ENCODE measurements at regions not wholly inside any gene's neighbourhood (a gene's known extent, or its start where the extent isn't known, plus 50 kb on each side); places are given as distances from the start of the nearest gene placed in this dataset.

GRCh38 chr6:163984124-163984936 is 569.8 kb downstream of the QKI start:
- no peaks in the 10 kb centered on the region for H3F3A ChIP-seq (ENCODE audit: low read depth)
- H3K9ac ChIP-seq (ENCODE audit: low read depth, low read length, poor library complexity, severe bottlenecking): no peak overlapping the region
- no peak overlapping the region for H2AFZ ChIP-seq (ENCODE audit: low read length)
- no peaks in the 10 kb centered on the region for H4K20me1 ChIP-seq (ENCODE audit: insufficient read depth, low read length, poor library complexity, severe bottlenecking)
- H3K9me3 ChIP-seq (ENCODE audit: insufficient read depth, low read depth, low read length): peaks cover 3% of the 10 kb centered on the region; the same call in 1 of the 2 replicates
- no peaks in the 10 kb centered on the region for H3K9me2 ChIP-seq (replicated peaks; ENCODE audit: low read depth, low read length)
- no peaks in the 10 kb centered on the region for H3K27me3 ChIP-seq (ENCODE audit: insufficient read depth, low read length, poor library complexity, severe bottlenecking)
- H3K4me3 ChIP-seq (ENCODE audit: low read length, poor library complexity, severe bottlenecking): no peak overlapping the region
- H3K4me2 ChIP-seq (ENCODE audit: low read depth, low read length, poor library complexity, severe bottlenecking): no peak overlapping the region
- no peaks in the 10 kb centered on the region for H3K36me3 ChIP-seq (ENCODE audit: insufficient read depth, low read length)
- no peaks in the 10 kb centered on the region for H3K4me1 ChIP-seq (ENCODE audit: insufficient read depth, low read length, poor library complexity, severe bottlenecking)
- TF ChIP-seq, protein P1, sequence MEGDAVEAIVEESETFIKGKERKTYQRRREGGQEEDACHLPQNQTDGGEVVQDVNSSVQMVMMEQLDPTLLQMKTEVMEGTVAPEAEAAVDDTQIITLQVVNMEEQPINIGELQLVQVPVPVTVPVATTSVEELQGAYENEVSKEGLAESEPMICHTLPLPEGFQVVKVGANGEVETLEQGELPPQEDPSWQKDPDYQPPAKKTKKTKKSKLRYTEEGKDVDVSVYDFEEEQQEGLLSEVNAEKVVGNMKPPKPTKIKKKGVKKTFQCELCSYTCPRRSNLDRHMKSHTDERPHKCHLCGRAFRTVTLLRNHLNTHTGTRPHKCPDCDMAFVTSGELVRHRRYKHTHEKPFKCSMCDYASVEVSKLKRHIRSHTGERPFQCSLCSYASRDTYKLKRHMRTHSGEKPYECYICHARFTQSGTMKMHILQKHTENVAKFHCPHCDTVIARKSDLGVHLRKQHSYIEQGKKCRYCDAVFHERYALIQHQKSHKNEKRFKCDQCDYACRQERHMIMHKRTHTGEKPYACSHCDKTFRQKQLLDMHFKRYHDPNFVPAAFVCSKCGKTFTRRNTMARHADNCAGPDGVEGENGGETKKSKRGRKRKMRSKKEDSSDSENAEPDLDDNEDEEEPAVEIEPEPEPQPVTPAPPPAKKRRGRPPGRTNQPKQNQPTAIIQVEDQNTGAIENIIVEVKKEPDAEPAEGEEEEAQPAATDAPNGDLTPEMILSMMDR (conservative IDR thresholded peaks at IDR 0.05; ENCODE audit: low read length): no peak
- no peak for TF ChIP-seq EZH2phosphoT487 (IDR thresholded peaks at IDR 0.05; ENCODE audit: borderline replicate concordance)
- H3K79me2 ChIP-seq (ENCODE audit: insufficient read depth, low read length): no peaks in the 10 kb centered on the region

GRCh38 chr6:163983679-163984078 is 569.2 kb downstream of the QKI start:
- Histone ChIP-seq H3K79me2 (ENCODE audit: insufficient read depth, low read length) (no peaks in the 10 kb centered on the region), H3K9me2 (replicated peaks; ENCODE audit: low read depth, low read length) (no peaks in the 10 kb centered on the region), H3F3A (ENCODE audit: low read depth) (no peaks in the 10 kb centered on the region), H3K4me3 (ENCODE audit: low read length, poor library complexity, severe bottlenecking) (no peak overlapping the region), H2AFZ (ENCODE audit: low read length) (no peak overlapping the region), H3K27me3 (ENCODE audit: insufficient read depth, low read length, poor library complexity, severe bottlenecking) (no peaks in the 10 kb centered on the region), H3K9ac (ENCODE audit: low read depth, low read length, poor library complexity, severe bottlenecking) (no peak overlapping the region), H3K4me1 (ENCODE audit: insufficient read depth, low read length, poor library complexity, severe bottlenecking) (no peaks in the 10 kb centered on the region), H3K9me3 (ENCODE audit: insufficient read depth, low read depth, low read length) (peaks cover 3% of the 10 kb centered on the region; the same call in 1 of the 2 replicates), H3K4me2 (ENCODE audit: low read depth, low read length, poor library complexity, severe bottlenecking) (no peak overlapping the region), H4K20me1 (ENCODE audit: insufficient read depth, low read length, poor library complexity, severe bottlenecking) (no peaks in the 10 kb centered on the region), H3K36me3 (ENCODE audit: insufficient read depth, low read length) (no peaks in the 10 kb centered on the region)
- TF ChIP-seq EZH2phosphoT487 (IDR thresholded peaks at IDR 0.05; ENCODE audit: borderline replicate concordance): no peak
- TF ChIP-seq, protein P1 (conservative IDR thresholded peaks at IDR 0.05; ENCODE audit: low read length): no peak

GRCh38 chr6:163974322-163974721 is 559.8 kb downstream of the QKI start:
- Histone ChIP-seq H2AFZ (ENCODE audit: low read length) (no peak overlapping the region), H3K4me3 (ENCODE audit: low read length, poor library complexity, severe bottlenecking) (no peak overlapping the region), H3K27me3 (ENCODE audit: insufficient read depth, low read length, poor library complexity, severe bottlenecking) (no peaks in the 10 kb centered on the region), H3K36me3 (ENCODE audit: insufficient read depth, low read length) (no peaks in the 10 kb centered on the region), H3K9ac (ENCODE audit: low read depth, low read length, poor library complexity, severe bottlenecking) (no peak overlapping the region), H3K4me1 (ENCODE audit: insufficient read depth, low read length, poor library complexity, severe bottlenecking) (no peaks in the 10 kb centered on the region), H4K20me1 (ENCODE audit: insufficient read depth, low read length, poor library complexity, severe bottlenecking) (no peaks in the 10 kb centered on the region), H3F3A (ENCODE audit: low read depth) (no peaks in the 10 kb centered on the region), H3K9me2 (replicated peaks; ENCODE audit: low read depth, low read length) (no peaks in the 10 kb centered on the region), H3K9me3 (ENCODE audit: insufficient read depth, low read depth, low read length) (no peaks in the 10 kb centered on the region; the same call in 1 of the 2 replicates), H3K4me2 (ENCODE audit: low read depth, low read length, poor library complexity, severe bottlenecking) (no peak overlapping the region), H3K79me2 (ENCODE audit: insufficient read depth, low read length) (no peaks in the 10 kb centered on the region)
- TF ChIP-seq EZH2phosphoT487 (IDR thresholded peaks at IDR 0.05; ENCODE audit: borderline replicate concordance): no peak
